ENCODE measurements at regions not wholly inside any gene's neighbourhood (a gene's known extent, or its start where the extent isn't known, plus 50 kb on each side); places are given as distances from the start of the nearest gene placed in this dataset.

GRCh38 chr3:45313743-45314403 is 74.5 kb upstream of the LARS2 start:
- peak overlapping the region; percentile 81 for H3K27ac ChIP-seq (ENCODE audit: low read depth, low read length)
- H3K9ac ChIP-seq (ENCODE audit: low read depth, low read length) = no peak overlapping the region
- H3K9me3 ChIP-seq (ENCODE audit: control insufficient read depth, insufficient read depth, low read length) = no peaks in the 10 kb centered on the region
- H3K36me3 ChIP-seq (ENCODE audit: control insufficient read depth, insufficient read depth, low read length) = no peaks in the 10 kb centered on the region
- peaks cover 53% of the 10 kb centered on the region for H3K4me1 ChIP-seq (ENCODE audit: control insufficient read depth, insufficient read depth, low read length)
- no peak overlapping the region for H3K4me3 ChIP-seq (ENCODE audit: low read depth, low read length)
- H3K27me3 ChIP-seq (ENCODE audit: control insufficient read depth, insufficient read depth, low read length) = no peaks in the 10 kb centered on the region

- Histone ChIP-seq H3K9ac (ENCODE audit: low read depth, low read length) (no peak overlapping the region), H3K9me3 (ENCODE audit: control insufficient read depth, insufficient read depth, low read length) (no peaks in the 10 kb centered on the region), H3K4me1 (ENCODE audit: control insufficient read depth, insufficient read depth, low read length) (peaks cover 41% of the 10 kb centered on the region), H3K27me3 (ENCODE audit: control insufficient read depth, insufficient read depth, low read length) (no peaks in the 10 kb centered on the region), H3K36me3 (ENCODE audit: control insufficient read depth, insufficient read depth, low read length) (no peaks in the 10 kb centered on the region), H3K27ac (ENCODE audit: low read depth, low read length) (no peak overlapping the region), H3K4me3 (ENCODE audit: low read depth, low read length) (no peak overlapping the region)
Observed at GRCh38 chr3:45317710-45318109, 70.7 kb upstream of the LARS2 start.

- H3K9me3 ChIP-seq (ENCODE audit: control insufficient read depth, insufficient read depth, low read length) = no peaks in the 10 kb centered on the region
- H3K4me3 ChIP-seq (ENCODE audit: low read depth, low read length) = no peak overlapping the region
- no peaks in the 10 kb centered on the region for H3K36me3 ChIP-seq (ENCODE audit: control insufficient read depth, insufficient read depth, low read length)
- no peaks in the 10 kb centered on the region for H3K27me3 ChIP-seq (ENCODE audit: control insufficient read depth, insufficient read depth, low read length)
- no peak overlapping the region for H3K9ac ChIP-seq (ENCODE audit: low read depth, low read length)
- peaks cover 33% of the 10 kb centered on the region for H3K4me1 ChIP-seq (ENCODE audit: control insufficient read depth, insufficient read depth, low read length)
- no peak overlapping the region for H3K27ac ChIP-seq (ENCODE audit: low read depth, low read length)
Observed at GRCh38 chr3:45318689-45319088, 69.7 kb upstream of the LARS2 start.

- H3K27me3 ChIP-seq (ENCODE audit: control insufficient read depth, insufficient read depth, low read length) = no peaks in the 10 kb centered on the region
- no peak overlapping the region for H3K9ac ChIP-seq (ENCODE audit: low read depth, low read length)
- peaks cover 26% of the 10 kb centered on the region for H3K4me1 ChIP-seq (ENCODE audit: control insufficient read depth, insufficient read depth, low read length)
- H3K9me3 ChIP-seq (ENCODE audit: control insufficient read depth, insufficient read depth, low read length) = no peaks in the 10 kb centered on the region
- H3K36me3 ChIP-seq (ENCODE audit: control insufficient read depth, insufficient read depth, low read length) = no peaks in the 10 kb centered on the region
- no peak overlapping the region for H3K27ac ChIP-seq (ENCODE audit: low read depth, low read length)
- H3K4me3 ChIP-seq (ENCODE audit: low read depth, low read length) = no peak overlapping the region
Observed at GRCh38 chr3:45319231-45319995, 69.0 kb upstream of the LARS2 start.

- H3K4me3 ChIP-seq (ENCODE audit: low read depth, low read length) = no peak overlapping the region
- H3K27me3 ChIP-seq (ENCODE audit: control insufficient read depth, insufficient read depth, low read length) = no peaks in the 10 kb centered on the region
- H3K36me3 ChIP-seq (ENCODE audit: control insufficient read depth, insufficient read depth, low read length) = no peaks in the 10 kb centered on the region
- no peak overlapping the region for H3K9ac ChIP-seq (ENCODE audit: low read depth, low read length)
- no peak overlapping the region for H3K27ac ChIP-seq (ENCODE audit: low read depth, low read length)
- H3K9me3 ChIP-seq (ENCODE audit: control insufficient read depth, insufficient read depth, low read length) = no peaks in the 10 kb centered on the region
- peaks cover 24% of the 10 kb centered on the region for H3K4me1 ChIP-seq (ENCODE audit: control insufficient read depth, insufficient read depth, low read length)
Observed at GRCh38 chr3:45319996-45320305, 68.4 kb upstream of the LARS2 start.

GRCh38 chr3:45320986-45321385 is 67.4 kb upstream of the LARS2 start:
- Histone ChIP-seq H3K4me3 (ENCODE audit: low read depth, low read length) (no peak overlapping the region), H3K9ac (ENCODE audit: low read depth, low read length) (no peak overlapping the region), H3K27me3 (ENCODE audit: control insufficient read depth, insufficient read depth, low read length) (no peaks in the 10 kb centered on the region), H3K36me3 (ENCODE audit: control insufficient read depth, insufficient read depth, low read length) (no peaks in the 10 kb centered on the region), H3K27ac (ENCODE audit: low read depth, low read length) (no peak overlapping the region), H3K4me1 (ENCODE audit: control insufficient read depth, insufficient read depth, low read length) (peaks cover 24% of the 10 kb centered on the region), H3K9me3 (ENCODE audit: control insufficient read depth, insufficient read depth, low read length) (no peaks in the 10 kb centered on the region)

GRCh38 chr3:45321607-45322391 is 66.6 kb upstream of the LARS2 start:
- Histone ChIP-seq H3K4me1 (ENCODE audit: control insufficient read depth, insufficient read depth, low read length) (peaks cover 24% of the 10 kb centered on the region), H3K27me3 (ENCODE audit: control insufficient read depth, insufficient read depth, low read length) (no peaks in the 10 kb centered on the region), H3K36me3 (ENCODE audit: control insufficient read depth, insufficient read depth, low read length) (no peaks in the 10 kb centered on the region), H3K4me3 (ENCODE audit: low read depth, low read length) (no peak overlapping the region), H3K9ac (ENCODE audit: low read depth, low read length) (no peak overlapping the region), H3K27ac (ENCODE audit: low read depth, low read length) (no peak overlapping the region), H3K9me3 (ENCODE audit: control insufficient read depth, insufficient read depth, low read length) (no peaks in the 10 kb centered on the region)

GRCh38 chr3:45322616-45323015 is 65.8 kb upstream of the LARS2 start:
- H3K4me3 ChIP-seq (ENCODE audit: low read depth, low read length) = no peak overlapping the region
- H3K4me1 ChIP-seq (ENCODE audit: control insufficient read depth, insufficient read depth, low read length) = peaks cover 24% of the 10 kb centered on the region
- no peak overlapping the region for H3K27ac ChIP-seq (ENCODE audit: low read depth, low read length)
- no peaks in the 10 kb centered on the region for H3K36me3 ChIP-seq (ENCODE audit: control insufficient read depth, insufficient read depth, low read length)
- no peaks in the 10 kb centered on the region for H3K27me3 ChIP-seq (ENCODE audit: control insufficient read depth, insufficient read depth, low read length)
- no peak overlapping the region for H3K9ac ChIP-seq (ENCODE audit: low read depth, low read length)
- no peaks in the 10 kb centered on the region for H3K9me3 ChIP-seq (ENCODE audit: control insufficient read depth, insufficient read depth, low read length)

GRCh38 chr3:45325676-45326075 is 62.7 kb upstream of the LARS2 start:
- H3K4me3 ChIP-seq (ENCODE audit: low read depth, low read length) = no peak overlapping the region
- H3K27ac ChIP-seq (ENCODE audit: low read depth, low read length) = no peak overlapping the region
- no peaks in the 10 kb centered on the region for H3K27me3 ChIP-seq (ENCODE audit: control insufficient read depth, insufficient read depth, low read length)
- H3K9ac ChIP-seq (ENCODE audit: low read depth, low read length) = no peak overlapping the region
- H3K9me3 ChIP-seq (ENCODE audit: control insufficient read depth, insufficient read depth, low read length) = no peaks in the 10 kb centered on the region
- H3K4me1 ChIP-seq (ENCODE audit: control insufficient read depth, insufficient read depth, low read length) = peaks cover 8% of the 10 kb centered on the region; the same call in 1 of the 2 replicates
- no peaks in the 10 kb centered on the region for H3K36me3 ChIP-seq (ENCODE audit: control insufficient read depth, insufficient read depth, low read length)

GRCh38 chr3:45329761-45330305 is 58.5 kb upstream of the LARS2 start:
- no peak overlapping the region for H3K27ac ChIP-seq (ENCODE audit: low read depth, low read length)
- H3K4me3 ChIP-seq (ENCODE audit: low read depth, low read length) = no peak overlapping the region
- H3K36me3 ChIP-seq (ENCODE audit: control insufficient read depth, insufficient read depth, low read length) = no peaks in the 10 kb centered on the region
- peaks cover 4% of the 10 kb centered on the region; the same call in 1 of the 2 replicates for H3K4me1 ChIP-seq (ENCODE audit: control insufficient read depth, insufficient read depth, low read length)
- H3K9ac ChIP-seq (ENCODE audit: low read depth, low read length) = no peak overlapping the region
- no peaks in the 10 kb centered on the region for H3K9me3 ChIP-seq (ENCODE audit: control insufficient read depth, insufficient read depth, low read length)
- H3K27me3 ChIP-seq (ENCODE audit: control insufficient read depth, insufficient read depth, low read length) = no peaks in the 10 kb centered on the region

Data from HUES48 (cell line).